ENCODE measurements at regions not wholly inside any gene's neighbourhood (a gene's known extent, or its start where the extent isn't known, plus 50 kb on each side); places are given as distances from the start of the nearest gene placed in this dataset.

DNA sequence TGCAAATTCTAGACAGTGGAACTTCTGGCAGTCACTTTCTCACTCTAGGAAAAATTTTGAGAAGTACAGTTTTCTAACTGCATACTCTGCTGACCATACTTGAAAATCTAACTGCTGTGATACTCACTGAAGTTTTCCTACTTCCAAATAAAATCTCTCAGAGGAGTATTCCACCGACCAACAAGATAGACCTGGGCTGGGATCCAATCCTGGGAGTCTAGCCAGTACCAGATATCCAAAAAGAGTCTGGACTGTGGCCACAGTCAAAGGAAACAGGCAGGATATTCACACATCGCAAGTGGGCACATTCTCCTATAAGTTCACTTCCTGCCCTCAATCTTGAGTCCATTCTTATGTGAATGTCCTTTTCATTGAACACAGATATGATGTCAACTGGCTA, 1138.7 kb upstream of the PCDH7 start:
- Mint-ChIP-seq H3K4me3 (ENCODE audit: low read depth) (no peak overlapping the region), H3K36me3 (ENCODE audit: insufficient read depth) (no peaks in the 10 kb centered on the region), H3K27ac (no peak overlapping the region)

DNA sequence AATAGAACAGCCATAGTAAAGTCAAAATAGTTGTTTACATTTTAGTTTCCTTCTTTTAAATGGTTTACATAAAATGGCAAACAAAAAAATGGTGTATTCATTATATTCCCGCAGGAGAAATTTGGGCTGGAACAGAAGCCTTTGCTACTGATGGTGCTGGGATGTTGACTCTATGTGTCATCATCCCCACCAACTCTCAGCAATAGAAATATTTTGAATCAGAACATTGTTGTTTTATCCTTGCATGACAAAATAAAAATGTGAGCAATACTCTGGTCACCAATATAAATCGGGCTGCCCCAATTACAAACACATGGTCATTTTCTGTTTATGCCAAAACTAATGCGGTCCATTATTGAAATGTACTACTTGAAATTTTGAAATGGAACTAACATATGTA, 1131.6 kb upstream of the PCDH7 start:
- Mint-ChIP-seq H3K9me3 (ENCODE audit: low read depth) (no peaks in the 10 kb centered on the region), H3K4me1 (ENCODE audit: low read depth) (no peaks in the 10 kb centered on the region), H3K4me3 (ENCODE audit: low read depth) (no peak overlapping the region), H3K36me3 (ENCODE audit: insufficient read depth) (no peaks in the 10 kb centered on the region), H3K27ac (no peak overlapping the region), H3K27me3 (no peaks in the 10 kb centered on the region)
- no peak for DNase-seq (ENCODE audit: low spot score, unreplicated experiment)
- TF ChIP-seq, protein P1, sequence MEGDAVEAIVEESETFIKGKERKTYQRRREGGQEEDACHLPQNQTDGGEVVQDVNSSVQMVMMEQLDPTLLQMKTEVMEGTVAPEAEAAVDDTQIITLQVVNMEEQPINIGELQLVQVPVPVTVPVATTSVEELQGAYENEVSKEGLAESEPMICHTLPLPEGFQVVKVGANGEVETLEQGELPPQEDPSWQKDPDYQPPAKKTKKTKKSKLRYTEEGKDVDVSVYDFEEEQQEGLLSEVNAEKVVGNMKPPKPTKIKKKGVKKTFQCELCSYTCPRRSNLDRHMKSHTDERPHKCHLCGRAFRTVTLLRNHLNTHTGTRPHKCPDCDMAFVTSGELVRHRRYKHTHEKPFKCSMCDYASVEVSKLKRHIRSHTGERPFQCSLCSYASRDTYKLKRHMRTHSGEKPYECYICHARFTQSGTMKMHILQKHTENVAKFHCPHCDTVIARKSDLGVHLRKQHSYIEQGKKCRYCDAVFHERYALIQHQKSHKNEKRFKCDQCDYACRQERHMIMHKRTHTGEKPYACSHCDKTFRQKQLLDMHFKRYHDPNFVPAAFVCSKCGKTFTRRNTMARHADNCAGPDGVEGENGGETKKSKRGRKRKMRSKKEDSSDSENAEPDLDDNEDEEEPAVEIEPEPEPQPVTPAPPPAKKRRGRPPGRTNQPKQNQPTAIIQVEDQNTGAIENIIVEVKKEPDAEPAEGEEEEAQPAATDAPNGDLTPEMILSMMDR (IDR thresholded peaks at IDR 0.05; ENCODE audit: unreplicated experiment) = no peak

More for the DNA sequence above, 1138.7 kb upstream of the PCDH7 start:
- TF ChIP-seq, protein P1 (IDR thresholded peaks at IDR 0.05; ENCODE audit: unreplicated experiment) = no peak
- Mint-ChIP-seq H3K9me3 (ENCODE audit: low read depth) (no peaks in the 10 kb centered on the region), H3K27me3 (no peaks in the 10 kb centered on the region), H3K4me1 (ENCODE audit: low read depth) (peaks cover 2% of the 10 kb centered on the region)
- no peak for DNase-seq (ENCODE audit: low spot score, unreplicated experiment)

DNA sequence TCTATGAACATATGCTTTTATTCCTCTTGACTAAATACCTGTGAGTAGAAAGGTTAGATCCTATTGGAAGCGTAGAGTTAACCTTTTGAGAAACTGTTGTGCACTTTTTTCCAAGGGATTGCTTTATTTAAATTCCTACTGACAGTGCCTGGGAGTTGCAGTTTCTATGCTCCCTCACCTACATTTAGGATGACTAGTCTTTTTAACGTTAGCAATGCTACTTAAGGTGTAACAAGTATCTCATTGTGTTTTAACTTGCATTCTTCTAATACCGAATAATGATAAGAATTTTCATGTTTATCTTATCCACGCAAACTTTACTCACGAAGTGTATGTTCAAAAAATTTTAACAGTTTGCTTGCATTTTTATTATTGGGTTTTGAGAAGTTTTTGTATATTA, 1123.9 kb upstream of the PCDH7 start:
- no peaks in the 10 kb centered on the region for H3K27me3 Mint-ChIP-seq
- no peaks in the 10 kb centered on the region for H3K4me1 Mint-ChIP-seq (ENCODE audit: low read depth)
- DNase-seq (ENCODE audit: low spot score, unreplicated experiment) = no peak
- H3K9me3 Mint-ChIP-seq (ENCODE audit: low read depth) = no peaks in the 10 kb centered on the region
- no peak overlapping the region for H3K27ac Mint-ChIP-seq
- TF ChIP-seq, protein P1 (IDR thresholded peaks at IDR 0.05; ENCODE audit: unreplicated experiment) = no peak
- no peak overlapping the region for H3K4me3 Mint-ChIP-seq (ENCODE audit: low read depth)
- H3K36me3 Mint-ChIP-seq (ENCODE audit: insufficient read depth) = no peaks in the 10 kb centered on the region

DNA sequence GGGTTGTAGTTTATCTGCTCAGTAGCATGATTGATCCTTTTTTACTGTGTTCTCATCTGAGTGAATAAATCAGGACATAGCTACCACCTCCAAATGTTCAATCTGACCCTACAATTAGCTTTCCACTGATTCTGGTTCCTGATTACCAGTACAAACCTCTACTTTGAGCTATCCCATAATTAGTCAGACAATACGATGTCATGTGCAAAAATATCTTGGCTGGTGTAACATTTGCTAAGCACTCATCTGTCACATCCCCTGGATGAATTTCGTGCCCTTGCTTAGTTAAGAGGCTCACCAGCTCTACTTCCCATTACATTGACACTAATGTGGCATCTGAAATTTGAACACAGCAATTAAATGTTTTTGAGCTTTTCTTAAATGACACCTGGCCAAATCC, 1101.0 kb upstream of the PCDH7 start:
- TF ChIP-seq, protein P1 (IDR thresholded peaks at IDR 0.05; ENCODE audit: unreplicated experiment) = no peak
- H3K27me3 Mint-ChIP-seq = no peaks in the 10 kb centered on the region
- H3K4me3 Mint-ChIP-seq (ENCODE audit: low read depth) = no peak overlapping the region
- H3K27ac Mint-ChIP-seq = no peak overlapping the region
- no peaks in the 10 kb centered on the region for H3K9me3 Mint-ChIP-seq (ENCODE audit: low read depth)
- DNase-seq (ENCODE audit: low spot score, unreplicated experiment) = no peak
- H3K4me1 Mint-ChIP-seq (ENCODE audit: low read depth) = no peaks in the 10 kb centered on the region
- no peaks in the 10 kb centered on the region for H3K36me3 Mint-ChIP-seq (ENCODE audit: insufficient read depth)

DNA sequence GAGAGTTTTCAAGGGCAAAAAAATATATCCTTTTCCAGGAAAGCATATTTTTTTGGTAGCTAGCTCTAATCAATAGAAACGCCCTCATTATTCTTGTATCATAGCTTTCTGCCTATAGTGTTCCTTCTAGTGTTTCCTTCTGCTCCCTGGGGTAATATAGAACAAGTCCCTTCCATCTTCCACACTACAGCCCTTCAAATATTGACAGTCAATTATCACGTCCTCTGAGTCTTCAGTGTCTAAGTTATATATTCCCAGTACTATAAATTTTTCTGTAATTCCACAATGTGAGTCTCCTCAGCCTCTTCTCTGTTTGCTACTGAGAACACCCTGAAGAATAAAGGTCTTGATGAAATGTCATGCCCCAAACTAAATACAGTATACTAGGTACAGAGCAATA, 1088.0 kb upstream of the PCDH7 start:
- Mint-ChIP-seq H3K9me3 (ENCODE audit: low read depth) (no peaks in the 10 kb centered on the region), H3K27ac (no peak overlapping the region), H3K4me3 (ENCODE audit: low read depth) (no peak overlapping the region), H3K27me3 (no peaks in the 10 kb centered on the region), H3K4me1 (ENCODE audit: low read depth) (no peaks in the 10 kb centered on the region), H3K36me3 (ENCODE audit: insufficient read depth) (no peaks in the 10 kb centered on the region)
- TF ChIP-seq, protein P1 (IDR thresholded peaks at IDR 0.05; ENCODE audit: unreplicated experiment) = no peak
- no peak for DNase-seq (ENCODE audit: low spot score, unreplicated experiment)
